NCI-H2196 (cell line): ENCODE measurements at regions not wholly inside any gene's neighbourhood (a gene's known extent, or its start where the extent isn't known, plus 50 kb on each side); places are given as distances from the start of the nearest gene placed in this dataset.

ENCODE experiments used
- DNase-seq: peaks from one replicate; lab custom pipeline; 2025; ENCODE audit not compliant: unreplicated experiment; lab: John Stamatoyannopoulos, UW

DNA sequence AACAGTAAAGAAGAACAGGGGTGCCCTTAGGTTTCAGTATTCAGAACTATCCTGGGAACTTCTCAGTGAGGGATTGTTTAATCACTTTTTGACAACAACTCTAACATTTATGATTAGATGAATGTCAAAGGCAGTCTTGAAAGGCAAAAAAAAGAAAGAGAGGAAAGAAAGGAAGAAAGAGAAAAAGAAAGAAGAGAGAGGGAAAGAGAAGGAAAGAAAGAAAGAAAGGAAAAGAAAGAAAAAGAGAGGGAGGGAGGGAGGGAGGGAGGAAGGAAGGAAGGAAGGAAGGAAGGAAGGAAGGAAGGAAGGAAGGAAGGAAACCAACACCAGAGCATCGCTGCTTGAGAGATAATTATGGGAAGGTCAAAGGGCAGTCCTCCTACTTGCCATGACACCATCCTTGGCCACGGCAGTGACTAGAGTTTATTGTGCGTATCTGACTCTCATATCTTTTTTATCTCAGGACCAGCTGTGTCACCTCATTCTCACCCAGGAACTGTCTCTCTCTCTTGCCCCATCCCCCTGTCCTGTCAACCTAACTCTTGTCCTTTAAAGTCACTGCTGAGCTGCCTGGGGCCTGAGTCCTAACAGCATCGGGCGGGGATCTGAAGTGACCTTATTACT lies 96.8 kb upstream of the ATXN1 start:
- DNase-seq, result no peak

DNA sequence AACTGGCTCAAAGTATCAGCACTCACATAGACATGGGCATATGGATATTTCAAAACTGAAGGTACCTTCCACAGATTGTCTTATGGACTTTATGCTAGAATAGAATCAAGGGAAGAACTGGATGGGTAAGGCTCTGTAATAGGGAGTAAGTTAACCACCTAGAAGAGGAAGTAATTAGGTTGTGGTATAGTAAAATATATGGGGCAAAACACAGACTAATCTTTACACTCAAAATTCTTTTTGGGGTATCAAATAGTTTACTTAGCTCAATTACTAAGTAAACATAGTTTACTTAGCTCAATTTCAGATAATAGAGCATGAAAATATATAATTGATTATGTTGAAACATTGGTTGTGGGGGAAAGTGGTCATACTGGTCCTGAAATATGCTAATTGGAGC lies 94.2 kb upstream of the ATXN1 start:
- DNase-seq, result no peak

DNA sequence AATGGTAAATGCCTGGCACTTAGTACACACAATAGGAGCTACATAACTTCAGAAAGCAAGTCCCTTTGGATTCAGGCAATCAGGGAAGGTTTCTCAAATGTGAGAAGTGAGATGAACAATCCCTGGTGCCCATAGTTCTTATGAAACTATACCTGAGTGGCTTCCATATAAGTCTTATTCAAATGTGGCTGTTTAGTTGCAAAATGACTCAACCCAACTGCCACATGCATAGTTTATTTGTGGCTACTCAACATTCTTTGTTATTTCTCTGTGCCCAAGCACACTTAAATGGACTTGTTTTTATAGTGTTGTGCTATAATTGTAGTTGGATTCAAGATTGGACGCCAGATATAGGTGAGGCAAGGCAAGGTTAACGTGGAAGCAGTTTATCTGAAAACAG lies 93.7 kb upstream of the ATXN1 start:
- DNase-seq, result no peak

DNA sequence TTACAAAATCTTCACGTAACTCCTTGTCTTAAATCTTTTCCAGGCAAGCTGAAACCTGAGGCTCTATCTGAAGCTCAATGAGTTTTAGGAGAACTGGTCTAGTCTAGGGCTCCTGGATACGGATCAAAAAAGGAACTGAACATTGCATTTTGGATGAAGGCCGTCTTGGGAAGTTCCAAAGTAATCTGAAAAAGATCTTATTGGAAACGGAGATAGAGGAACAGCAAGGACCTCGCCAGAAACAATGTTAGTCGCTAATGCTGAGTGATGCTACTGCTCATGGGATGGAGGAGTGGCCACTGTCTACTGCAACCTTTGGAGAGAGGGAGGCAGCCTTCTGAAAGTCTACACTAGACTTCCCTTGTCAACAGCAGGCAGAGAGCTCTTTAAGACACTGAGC lies 91.4 kb upstream of the ATXN1 start:
- no peak for DNase-seq

DNA sequence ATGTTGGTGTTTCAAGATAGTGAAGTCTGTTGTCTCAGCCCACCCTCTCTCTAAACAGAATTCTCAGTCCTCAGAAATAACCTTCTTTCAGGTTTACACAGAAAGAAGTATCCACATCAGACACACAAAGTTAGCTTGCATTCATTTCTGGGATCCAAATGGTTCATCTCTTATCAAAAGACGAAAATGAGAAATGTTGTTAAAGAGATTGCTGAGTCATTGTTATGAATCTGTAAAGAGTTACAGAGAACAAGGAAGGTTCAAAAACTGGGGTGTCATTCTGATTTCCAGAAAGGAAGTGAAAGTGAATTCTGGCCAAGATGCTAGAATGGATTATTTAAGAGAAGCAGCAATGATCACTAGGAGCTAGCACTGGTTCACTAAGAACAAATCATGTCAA lies 90.5 kb upstream of the ATXN1 start:
- DNase-seq, result no peak

DNA sequence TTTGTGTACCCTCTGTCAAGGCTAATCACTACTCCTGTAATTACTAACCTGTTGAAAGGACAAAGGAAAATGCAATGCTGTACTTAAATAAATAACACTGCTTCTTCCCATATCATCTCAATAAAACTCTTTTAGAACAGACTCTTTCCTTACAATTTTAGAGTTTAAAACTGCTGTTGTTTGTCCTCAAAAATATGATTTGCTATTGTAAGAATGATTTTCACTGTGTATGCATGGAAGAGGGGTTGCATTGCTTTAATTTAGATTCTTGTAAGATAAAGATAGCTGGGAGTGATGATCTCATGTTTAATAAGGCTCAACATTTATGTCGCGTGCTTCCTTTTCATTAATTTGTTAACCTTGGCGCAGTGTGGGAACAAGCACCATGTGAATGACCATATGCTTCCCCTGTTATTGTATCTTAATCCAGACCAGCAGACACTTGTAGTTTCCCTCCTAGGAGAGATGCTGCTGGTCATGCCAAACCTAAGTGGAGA lies 89.8 kb upstream of the ATXN1 start:
- DNase-seq, result no peak

DNA sequence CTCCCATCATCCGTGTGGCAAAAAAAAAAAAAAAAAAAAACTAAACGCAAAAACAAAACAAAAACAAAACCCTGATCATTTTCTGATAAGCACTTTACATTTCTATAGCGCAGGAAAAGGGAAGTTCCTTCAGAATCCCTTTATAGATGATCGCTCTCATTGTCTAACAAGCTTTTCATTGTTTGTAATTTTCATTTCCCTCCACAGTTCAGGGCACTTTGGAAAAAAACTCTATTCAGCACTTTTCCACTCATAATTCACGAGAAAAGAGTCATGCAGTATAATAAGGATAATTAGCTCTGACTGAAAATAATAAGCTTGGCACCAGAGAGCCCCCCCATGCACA lies 89.4 kb upstream of the ATXN1 start:
- no peak for DNase-seq

DNA sequence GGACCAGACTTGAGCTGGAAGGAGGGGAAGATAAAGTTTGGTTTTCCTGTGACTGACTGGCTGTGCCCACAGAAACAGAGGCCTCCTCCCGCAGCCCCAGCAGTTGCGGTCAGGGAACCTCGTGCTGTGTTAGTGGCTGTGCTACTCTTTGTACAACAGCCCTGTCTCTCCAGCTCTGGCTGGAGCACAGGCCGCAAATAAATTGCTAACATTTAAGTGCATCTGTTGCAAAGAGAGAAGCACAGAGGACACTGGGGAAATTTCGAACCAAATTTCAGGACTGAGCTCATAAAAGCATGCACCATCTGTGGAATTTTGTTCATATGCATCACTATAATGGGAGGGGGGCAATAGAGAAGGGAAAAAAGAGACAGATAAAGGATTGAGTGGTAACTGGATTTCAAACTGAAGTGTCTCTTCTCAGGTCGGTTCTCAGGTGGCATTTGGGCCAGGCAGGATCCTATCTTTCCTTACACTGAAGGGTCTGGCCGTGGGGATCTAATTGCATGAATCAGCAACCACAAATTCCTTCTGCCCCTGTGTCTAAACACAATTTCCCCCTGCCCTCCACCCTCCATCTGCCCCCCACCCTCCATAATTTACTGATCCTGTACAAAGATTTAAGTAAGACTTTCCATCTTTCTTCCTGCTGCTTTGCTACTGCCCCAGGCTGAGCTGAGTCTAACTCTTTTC lies 88.9 kb upstream of the ATXN1 start:
- DNase-seq, result no peak

DNA sequence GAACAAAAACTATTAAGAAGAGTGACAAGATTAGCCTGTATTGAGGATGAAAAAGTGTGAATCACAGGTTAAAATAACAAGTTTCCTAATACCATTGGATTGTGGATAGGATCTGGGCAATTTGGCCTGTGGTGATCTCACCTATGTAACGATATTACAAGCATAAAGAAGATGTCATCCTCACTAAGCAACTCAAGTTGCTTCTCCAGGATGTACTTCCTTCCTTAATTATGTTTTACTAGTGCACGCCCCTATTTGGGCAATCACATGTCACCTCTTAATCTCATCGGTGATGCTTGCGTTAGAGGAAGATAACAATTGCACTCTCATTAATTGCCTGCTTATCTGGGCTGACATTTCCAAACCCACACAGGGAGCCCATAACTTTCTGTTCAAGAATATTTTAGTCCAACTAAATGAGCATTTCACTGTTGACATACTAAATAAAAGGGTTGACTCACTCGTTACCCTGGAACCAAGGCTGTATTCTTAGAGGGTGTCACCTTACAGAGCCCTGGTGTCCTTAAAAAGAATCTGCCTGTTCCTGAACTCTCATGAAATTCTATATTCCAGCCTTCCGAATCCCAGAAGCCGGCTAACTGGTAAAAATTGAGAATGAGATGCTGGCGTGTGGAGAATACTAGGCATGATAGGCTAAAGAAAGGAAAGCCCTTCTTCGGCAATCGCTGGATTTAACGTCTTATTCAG lies 88.2 kb upstream of the ATXN1 start:
- no peak for DNase-seq

DNA sequence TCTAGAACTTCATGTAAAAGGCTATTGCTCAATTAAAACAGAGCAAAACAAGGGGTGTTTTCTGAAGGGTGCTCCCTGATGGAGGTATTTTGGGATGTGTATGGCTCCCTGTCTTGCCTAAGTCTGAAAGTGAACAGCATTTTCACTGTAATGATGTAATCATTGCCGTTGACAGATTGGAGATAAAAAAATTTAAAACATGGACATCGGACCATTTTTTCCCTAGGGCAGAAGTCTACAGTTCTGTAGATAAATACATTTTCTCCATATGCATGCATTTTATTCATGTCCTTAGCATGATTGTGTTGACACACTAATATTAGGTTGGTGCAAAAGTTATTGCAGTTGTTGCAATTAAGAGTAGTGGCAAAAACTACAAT lies 85.1 kb upstream of the ATXN1 start:
- no peak for DNase-seq

DNA sequence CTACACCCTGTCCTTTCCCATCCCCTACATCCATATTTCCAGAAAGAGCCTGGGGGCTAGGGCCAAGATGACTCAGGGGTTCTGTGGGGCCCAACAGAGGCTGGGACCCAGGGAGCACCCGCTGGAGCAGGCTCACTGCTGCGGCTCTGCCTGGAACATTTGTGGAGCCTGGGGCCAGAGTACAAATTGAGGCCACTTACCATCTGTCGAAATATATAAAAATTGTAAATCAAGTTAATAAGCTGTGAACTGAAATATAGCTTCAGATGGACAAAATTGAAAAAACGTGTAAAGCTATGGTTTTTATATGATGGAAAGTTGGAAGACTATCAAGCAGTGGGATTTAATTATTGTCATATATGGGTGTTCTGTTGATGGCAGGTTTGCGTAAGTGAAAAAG lies 82.9 kb upstream of the ATXN1 start:
- no peak for DNase-seq

DNA sequence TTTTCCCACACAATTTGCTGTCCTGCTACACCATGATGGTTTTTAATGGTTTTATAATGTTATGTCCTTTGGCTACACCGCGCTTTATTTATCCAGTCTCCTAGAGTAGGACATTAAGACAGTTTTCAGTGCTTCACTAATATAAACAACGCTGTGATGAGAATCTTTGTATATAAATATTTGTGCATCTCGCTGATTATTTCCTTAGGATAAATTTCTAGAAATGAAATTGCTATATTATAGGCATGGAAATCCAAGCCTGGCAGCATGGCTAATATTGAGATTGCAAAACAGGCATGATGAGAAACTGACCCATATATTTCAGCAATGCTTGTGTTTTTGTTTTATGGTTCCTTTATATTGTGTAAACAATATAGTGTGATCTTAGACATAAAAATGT lies 81.4 kb upstream of the ATXN1 start:
- no peak for DNase-seq

DNA sequence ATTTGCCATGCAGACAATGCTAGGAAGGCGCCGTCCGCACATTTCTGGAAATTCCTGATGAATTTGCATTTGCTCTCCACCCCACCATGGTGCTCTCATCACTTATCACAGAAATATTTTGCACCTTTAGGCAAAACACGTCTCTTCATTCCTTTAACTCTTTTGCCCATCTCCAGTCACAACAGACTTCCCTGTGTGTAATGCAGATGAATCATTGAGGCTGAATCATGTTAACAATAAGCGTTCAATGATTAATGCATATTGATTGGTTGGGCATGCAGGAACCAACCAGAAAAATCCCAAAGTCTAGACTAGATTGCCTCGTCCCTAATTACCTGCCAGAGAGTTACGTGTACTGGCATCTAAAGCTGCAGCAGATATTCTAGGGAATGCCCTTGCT lies 80.0 kb upstream of the ATXN1 start:
- DNase-seq, result no peak

DNA sequence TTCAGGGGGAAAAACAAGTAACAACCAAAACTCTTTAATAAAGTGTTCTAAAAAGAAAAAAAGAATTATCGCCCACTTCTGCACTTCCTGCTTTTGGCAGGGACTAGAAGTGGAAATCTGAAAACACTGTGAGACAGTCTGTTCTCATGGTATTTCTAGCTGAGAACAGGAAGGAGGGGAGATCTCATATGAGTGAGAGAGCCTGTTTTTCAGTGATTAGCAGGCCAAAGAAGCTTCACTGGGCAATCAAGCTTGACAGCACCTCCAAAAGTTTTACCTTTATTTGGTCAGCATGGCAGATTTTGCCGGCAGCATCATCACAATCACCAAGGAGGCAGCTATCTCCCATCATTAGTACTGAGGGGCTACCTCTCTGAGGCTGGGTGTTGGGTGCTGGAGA lies 79.5 kb upstream of the ATXN1 start:
- DNase-seq, result no peak

DNA sequence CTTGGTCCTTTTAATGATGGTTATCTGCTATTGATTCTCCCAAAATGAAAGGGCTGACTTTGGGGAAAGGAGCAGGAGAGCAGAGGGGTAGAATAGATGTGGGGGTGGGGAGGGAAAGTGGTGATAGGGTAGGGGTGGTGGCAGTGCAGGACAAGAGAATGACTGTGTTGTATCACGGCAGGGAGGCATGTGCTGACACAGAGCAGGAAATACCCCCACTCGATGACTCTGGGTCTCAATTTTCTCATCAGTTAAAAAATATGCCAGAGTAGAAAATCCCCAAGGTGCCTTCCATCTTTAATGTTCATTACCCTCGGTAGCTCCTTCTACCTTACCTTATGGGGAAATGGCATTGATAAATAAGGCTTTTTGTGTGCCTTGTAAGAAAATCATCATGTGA lies 79.0 kb upstream of the ATXN1 start:
- no peak for DNase-seq

DNA sequence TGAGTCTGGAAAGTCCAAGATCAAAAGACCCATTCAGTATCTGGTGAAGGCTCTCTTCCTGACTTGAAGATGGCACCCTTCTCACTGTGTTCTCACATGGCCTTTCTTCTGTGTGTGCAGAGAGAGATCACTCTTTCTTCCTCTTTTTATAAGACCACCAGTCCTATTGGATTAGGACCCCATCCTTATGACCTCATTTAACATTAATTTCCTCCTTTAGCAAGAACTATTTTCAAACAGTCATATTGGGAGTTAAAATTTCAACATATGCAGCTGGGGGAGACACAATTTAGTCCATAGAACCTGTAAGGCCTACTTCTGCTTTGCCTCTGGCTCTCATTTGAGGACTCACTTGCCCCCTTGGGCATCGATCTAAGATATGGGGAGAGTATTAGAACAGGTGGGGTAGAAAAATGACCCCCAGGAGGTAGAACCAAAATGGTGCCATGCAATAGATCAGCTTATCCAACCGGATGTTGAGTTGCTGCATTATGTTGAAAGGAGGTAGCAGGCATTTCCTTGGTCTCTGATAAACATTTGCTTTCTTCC lies 78.4 kb upstream of the ATXN1 start:
- no peak for DNase-seq

DNA sequence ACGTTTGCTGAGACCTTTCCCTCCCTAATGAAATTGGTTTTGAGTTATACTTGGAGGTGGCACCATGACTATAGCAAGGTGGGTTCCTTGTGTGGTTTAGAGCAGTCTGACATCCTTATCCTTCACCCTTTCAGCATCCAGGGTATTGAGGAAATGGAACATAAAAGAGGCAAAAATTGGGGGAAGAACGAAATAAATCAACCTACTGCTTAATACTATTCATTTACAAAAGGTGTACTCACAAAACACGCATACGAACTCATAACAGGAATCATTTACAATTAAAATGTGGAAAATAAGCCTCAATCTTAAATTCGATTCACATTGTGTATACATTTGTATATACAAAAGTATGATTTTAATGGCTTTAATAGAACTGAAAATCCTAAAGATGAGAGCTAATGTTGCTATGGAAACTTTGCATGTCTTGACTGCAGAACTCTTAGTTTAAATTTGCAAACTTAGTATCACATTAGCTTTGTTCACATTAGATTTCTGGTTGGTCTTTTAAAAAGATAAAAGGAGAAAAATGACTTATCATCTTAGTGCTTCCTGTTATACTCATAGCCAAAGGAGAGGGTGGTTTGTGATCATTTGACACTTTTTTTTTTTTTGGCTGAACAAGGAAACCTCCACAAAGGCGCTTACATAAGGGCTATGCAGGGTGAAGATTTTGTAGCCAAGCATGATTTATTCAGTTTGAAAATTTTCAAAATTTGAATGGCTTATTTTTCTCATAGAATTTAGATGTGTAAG lies 76.1 kb upstream of the ATXN1 start:
- DNase-seq, result no peak

DNA sequence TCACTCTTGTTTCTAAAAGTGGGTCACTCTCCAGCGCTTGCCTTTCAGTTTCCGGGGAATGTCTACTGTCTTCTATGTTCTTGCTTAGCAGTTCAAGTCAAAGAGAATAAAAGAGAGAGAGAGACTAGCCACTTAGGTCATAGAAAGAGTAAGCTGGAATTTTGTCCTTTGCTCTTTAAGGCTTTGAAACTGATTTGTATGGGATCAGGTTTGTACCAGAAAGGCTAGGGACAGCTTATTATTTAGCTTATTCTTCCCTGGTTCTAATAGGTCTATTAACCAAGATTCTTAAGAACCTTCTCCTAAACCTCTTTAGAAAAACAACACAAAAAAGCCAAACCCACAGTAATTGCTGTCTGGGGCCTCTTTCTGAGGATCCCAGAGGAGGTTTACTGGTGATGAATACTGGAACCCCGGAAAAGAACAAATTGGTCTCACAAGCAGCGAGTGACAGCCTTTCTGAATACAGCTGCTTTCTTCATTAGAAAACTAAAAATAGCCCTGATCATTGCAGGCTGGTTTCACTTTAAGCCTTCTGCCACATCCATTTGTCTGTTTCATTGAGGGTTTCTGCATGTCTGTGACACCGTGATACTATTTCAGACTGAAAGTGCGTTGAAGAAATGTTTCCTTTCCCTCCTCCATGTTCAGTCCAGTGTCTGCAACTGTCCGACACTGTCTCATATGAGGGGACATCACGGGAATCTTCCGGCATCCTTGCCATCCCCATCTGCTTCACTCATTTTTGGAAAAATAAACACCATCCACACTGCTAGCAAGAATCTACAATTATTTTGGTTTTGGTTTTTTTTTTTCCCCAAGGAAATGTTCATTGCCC lies 75.1 kb upstream of the ATXN1 start:
- DNase-seq, result no peak

DNA sequence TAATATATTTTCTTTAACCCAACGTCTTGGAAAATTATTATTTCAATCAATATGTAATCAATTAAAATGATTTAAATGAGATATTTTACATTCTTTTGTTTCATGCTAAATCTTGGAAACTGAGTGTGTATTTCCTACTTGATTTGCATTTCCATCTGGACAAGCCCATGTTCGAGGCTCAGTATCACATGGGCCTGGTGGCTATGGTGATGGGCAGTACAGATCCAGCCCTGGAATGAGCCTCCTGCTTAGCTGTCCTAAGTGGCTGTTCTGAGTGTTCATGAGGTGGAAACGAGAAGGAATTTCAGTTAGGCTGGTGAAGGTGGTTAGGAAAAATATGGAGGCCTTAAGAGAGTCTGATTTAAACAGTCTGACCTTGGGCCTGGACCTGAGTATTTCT lies 73.0 kb upstream of the ATXN1 start:
- DNase-seq, result no peak

DNA sequence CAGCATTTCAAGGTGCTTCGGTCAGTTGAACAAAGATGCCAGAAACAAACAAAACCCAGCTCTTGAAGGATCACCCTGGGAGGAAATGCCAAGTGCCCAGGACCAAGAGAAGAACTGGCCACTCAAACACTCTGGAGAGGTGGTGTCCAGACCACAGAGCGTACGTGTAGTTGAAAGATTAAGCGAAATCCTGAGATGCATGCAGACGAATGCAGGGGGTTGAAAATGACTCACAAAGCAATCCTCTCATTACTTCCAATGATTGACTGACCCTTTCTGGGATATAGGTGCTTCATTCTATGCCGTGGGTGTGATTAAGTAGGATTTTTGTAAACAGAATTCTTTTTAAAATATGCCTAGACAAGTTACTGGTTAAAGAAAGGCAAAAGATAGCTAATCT lies 71.5 kb upstream of the ATXN1 start:
- DNase-seq, result no peak
